ENCODE measurements at regions not wholly inside any gene's neighbourhood (a gene's known extent, or its start where the extent isn't known, plus 50 kb on each side); places are given as distances from the start of the nearest gene placed in this dataset.

GRCh38 chr1:182251561-182251960 is 140.0 kb downstream of the GLUL start:
- no peak for TF ChIP-seq CTCF (IDR thresholded peaks at IDR 0.05)
- TF ChIP-seq EZH2 (IDR thresholded peaks at IDR 0.05; ENCODE audit: borderline replicate concordance, insufficient read depth, low read depth, low read length, poor library complexity, severe bottlenecking), result no peak

Data from B cell (primary cell).